A549 (cell line): ENCODE measurements at regions not wholly inside any gene's neighbourhood (a gene's known extent, or its start where the extent isn't known, plus 50 kb on each side); places are given as distances from the start of the nearest gene placed in this dataset.

ENCODE experiments used
- CEBPB ChIP-seq, 2 experiments: fragments of >200 bp in 1 of 2; sonication (Bioruptor Twin) in 1 of 2; formaldehyde crosslinking in 1 of 2; IDR thresholded peaks; 2 replicates each; pipeline ENCODE4 v1.6.1; 2012 to 2016
- TF ChIP-seq, protein P1 (sequence below): fragments of >200 bp; sonication (Bioruptor Twin); formaldehyde crosslinking; IDR thresholded peaks from 3 replicates; pipeline ENCODE4 v1.5.1; 2016

DNA sequence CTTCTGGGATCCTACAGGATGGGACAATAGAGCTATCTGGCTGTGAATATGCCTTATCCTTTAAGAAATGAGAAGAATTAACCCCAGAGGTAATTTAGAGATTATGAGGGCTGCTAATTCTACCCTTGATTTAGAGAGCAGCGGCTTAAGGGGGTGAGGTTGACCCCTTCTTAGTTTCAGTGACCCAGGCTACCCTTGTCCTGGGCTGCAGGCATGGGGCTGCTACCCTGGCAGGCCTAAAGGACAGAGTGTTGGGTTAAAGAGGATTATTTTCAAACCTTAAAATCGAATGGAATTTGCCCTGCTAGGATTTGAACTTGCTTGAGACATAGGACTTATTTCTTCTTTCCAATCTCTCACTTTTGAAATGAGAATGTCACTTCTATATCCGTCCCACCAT is 1343.4 kb downstream of the HACE1 start:
- no peak for TF ChIP-seq CEBPB (IDR thresholded peaks at IDR 0.05)
- TF ChIP-seq, protein P1, sequence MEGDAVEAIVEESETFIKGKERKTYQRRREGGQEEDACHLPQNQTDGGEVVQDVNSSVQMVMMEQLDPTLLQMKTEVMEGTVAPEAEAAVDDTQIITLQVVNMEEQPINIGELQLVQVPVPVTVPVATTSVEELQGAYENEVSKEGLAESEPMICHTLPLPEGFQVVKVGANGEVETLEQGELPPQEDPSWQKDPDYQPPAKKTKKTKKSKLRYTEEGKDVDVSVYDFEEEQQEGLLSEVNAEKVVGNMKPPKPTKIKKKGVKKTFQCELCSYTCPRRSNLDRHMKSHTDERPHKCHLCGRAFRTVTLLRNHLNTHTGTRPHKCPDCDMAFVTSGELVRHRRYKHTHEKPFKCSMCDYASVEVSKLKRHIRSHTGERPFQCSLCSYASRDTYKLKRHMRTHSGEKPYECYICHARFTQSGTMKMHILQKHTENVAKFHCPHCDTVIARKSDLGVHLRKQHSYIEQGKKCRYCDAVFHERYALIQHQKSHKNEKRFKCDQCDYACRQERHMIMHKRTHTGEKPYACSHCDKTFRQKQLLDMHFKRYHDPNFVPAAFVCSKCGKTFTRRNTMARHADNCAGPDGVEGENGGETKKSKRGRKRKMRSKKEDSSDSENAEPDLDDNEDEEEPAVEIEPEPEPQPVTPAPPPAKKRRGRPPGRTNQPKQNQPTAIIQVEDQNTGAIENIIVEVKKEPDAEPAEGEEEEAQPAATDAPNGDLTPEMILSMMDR: no peak
